ENCODE measurements at regions not wholly inside any gene's neighbourhood (a gene's known extent, or its start where the extent isn't known, plus 50 kb on each side); places are given as distances from the start of the nearest gene placed in this dataset.

DNA sequence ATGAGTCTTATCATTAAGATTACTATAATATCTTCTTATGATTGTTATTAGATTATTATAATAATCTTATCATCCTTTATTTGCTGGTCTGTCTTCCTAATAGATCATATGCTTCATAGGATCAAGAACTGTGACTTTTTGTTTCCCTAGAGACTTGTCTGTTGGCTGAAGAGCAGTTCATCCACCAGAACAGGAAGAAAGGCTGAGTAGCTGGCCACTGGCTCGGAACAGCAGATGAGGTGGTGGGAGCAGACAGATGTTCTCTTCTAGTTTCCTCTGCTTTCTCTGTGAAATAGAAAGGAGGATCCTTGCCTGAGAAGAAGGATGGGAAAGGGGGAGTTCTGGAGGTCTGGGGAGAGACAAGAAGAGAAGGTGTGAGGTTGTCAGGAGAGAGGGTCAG lies 120.0 kb downstream of the CCNA1 start:
- TF ChIP-seq, protein P1, sequence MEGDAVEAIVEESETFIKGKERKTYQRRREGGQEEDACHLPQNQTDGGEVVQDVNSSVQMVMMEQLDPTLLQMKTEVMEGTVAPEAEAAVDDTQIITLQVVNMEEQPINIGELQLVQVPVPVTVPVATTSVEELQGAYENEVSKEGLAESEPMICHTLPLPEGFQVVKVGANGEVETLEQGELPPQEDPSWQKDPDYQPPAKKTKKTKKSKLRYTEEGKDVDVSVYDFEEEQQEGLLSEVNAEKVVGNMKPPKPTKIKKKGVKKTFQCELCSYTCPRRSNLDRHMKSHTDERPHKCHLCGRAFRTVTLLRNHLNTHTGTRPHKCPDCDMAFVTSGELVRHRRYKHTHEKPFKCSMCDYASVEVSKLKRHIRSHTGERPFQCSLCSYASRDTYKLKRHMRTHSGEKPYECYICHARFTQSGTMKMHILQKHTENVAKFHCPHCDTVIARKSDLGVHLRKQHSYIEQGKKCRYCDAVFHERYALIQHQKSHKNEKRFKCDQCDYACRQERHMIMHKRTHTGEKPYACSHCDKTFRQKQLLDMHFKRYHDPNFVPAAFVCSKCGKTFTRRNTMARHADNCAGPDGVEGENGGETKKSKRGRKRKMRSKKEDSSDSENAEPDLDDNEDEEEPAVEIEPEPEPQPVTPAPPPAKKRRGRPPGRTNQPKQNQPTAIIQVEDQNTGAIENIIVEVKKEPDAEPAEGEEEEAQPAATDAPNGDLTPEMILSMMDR (conservative IDR thresholded peaks at IDR 0.05): no peak
- TF ChIP-seq EZH2 (IDR thresholded peaks at IDR 0.05; ENCODE audit: low read depth): no peak

Measured in PC-9 (cell line).